ENCODE measurements at regions not wholly inside any gene's neighbourhood (a gene's known extent, or its start where the extent isn't known, plus 50 kb on each side); places are given as distances from the start of the nearest gene placed in this dataset.
"Not testable (repeated sequence)": the region's sequence is repeated elsewhere in the genome, so short reads cannot be mapped to it uniquely, and the experiment has no call there.

GRCh38 chr19:29873801-29874575 lies 62.2 kb downstream of the CCNE1 start:
- no peaks in the 10 kb centered on the region for H3K9me3 Mint-ChIP-seq
- ATAC-seq (no peak), DNase-seq (ENCODE audit: low spot score in 2 of 2) (no peak)
- no peak overlapping the region for H3K27ac Mint-ChIP-seq
- H3K36me3 Mint-ChIP-seq = no peaks in the 10 kb centered on the region

- ATAC-seq = no peak
- no peak overlapping the region for H3K27ac Mint-ChIP-seq
- no peaks in the 10 kb centered on the region for H3K9me3 Mint-ChIP-seq
- no peaks in the 10 kb centered on the region for H3K36me3 Mint-ChIP-seq
- DNase-seq (ENCODE audit: low spot score in 2 of 2) = no peak
Observed at GRCh38 chr19:29875931-29876330, 64.1 kb downstream of the CCNE1 start.

- Mint-ChIP-seq H3K27ac (peak overlapping the region in 1 of 2 donors; percentile 72), H3K9me3 (no peaks in the 10 kb centered on the region), H3K36me3 (no peaks in the 10 kb centered on the region)
- DNase-seq (ENCODE audit: low spot score in 2 of 2) (no peak), ATAC-seq (no peak)
Observed at GRCh38 chr19:29876414-29876813, 64.6 kb downstream of the CCNE1 start.

GRCh38 chr19:29876908-29877307 lies 65.1 kb downstream of the CCNE1 start:
- not testable (repeated sequence) for H3K9me3 Mint-ChIP-seq, H3K36me3 Mint-ChIP-seq

GRCh38 chr19:29878973-29879654 lies 62.9 kb upstream of the URI1 start:
- no peak for DNase-seq (ENCODE audit: low spot score in 2 of 2)
- peak in 1 of 2 donors; percentile 48 for ATAC-seq
- no peaks in the 10 kb centered on the region for H3K36me3 Mint-ChIP-seq
- H3K9me3 Mint-ChIP-seq = no peaks in the 10 kb centered on the region
- H3K27ac Mint-ChIP-seq = no peak overlapping the region

More at GRCh38 chr19:29876908-29877307, 65.1 kb downstream of the CCNE1 start:
- not testable (repeated sequence) for DNase-seq (ENCODE audit: low spot score in 2 of 2); ATAC-seq
- peak overlapping the region in 1 of 2 donors; percentile 72 for H3K27ac Mint-ChIP-seq

GRCh38 chr19:29879655-29879974 lies 62.4 kb upstream of the URI1 start:
- Mint-ChIP-seq H3K27ac (no peak overlapping the region), H3K9me3 (no peaks in the 10 kb centered on the region), H3K36me3 (no peaks in the 10 kb centered on the region)
- no peak for ATAC-seq
- DNase-seq (ENCODE audit: low spot score in 2 of 2) = no peak

GRCh38 chr19:29880498-29881081 lies 61.4 kb upstream of the URI1 start:
- DNase-seq (ENCODE audit: low spot score in 2 of 2) (no peak), ATAC-seq (no peak)
- H3K36me3 Mint-ChIP-seq = no peaks in the 10 kb centered on the region
- H3K27ac Mint-ChIP-seq = no peak overlapping the region
- no peaks in the 10 kb centered on the region for H3K9me3 Mint-ChIP-seq

- Mint-ChIP-seq H3K27ac (no peak overlapping the region), H3K36me3 (no peaks in the 10 kb centered on the region), H3K9me3 (no peaks in the 10 kb centered on the region)
- ATAC-seq = no peak
- DNase-seq (ENCODE audit: low spot score in 2 of 2) = no peak
Observed at GRCh38 chr19:29881386-29881785, 60.7 kb upstream of the URI1 start.

GRCh38 chr19:29882719-29883105 lies 59.3 kb upstream of the URI1 start:
- H3K27ac Mint-ChIP-seq = no peak overlapping the region

GRCh38 chr19:29884044-29884443 lies 58.0 kb upstream of the URI1 start:
- Mint-ChIP-seq H3K27ac (peak overlapping the region in 1 of 2 donors; percentile 73), H3K36me3 (no peaks in the 10 kb centered on the region), H3K9me3 (no peaks in the 10 kb centered on the region)
- no peak for ATAC-seq
- DNase-seq (ENCODE audit: low spot score in 2 of 2) = no peak

More at GRCh38 chr19:29882719-29883105, 59.3 kb upstream of the URI1 start:
- DNase-seq (ENCODE audit: low spot score in 2 of 2) (no peak), ATAC-seq (no peak)
- no peaks in the 10 kb centered on the region for H3K9me3 Mint-ChIP-seq
- H3K36me3 Mint-ChIP-seq = no peaks in the 10 kb centered on the region

- H3K27ac Mint-ChIP-seq = no peak overlapping the region
- DNase-seq (ENCODE audit: low spot score in 2 of 2) (no peak), ATAC-seq (no peak)
- H3K36me3 Mint-ChIP-seq = no peaks in the 10 kb centered on the region
- H3K9me3 Mint-ChIP-seq = no peaks in the 10 kb centered on the region
Observed at GRCh38 chr19:29884466-29884865, 57.6 kb upstream of the URI1 start.

- H3K36me3 Mint-ChIP-seq; H3K9me3 Mint-ChIP-seq; DNase-seq (ENCODE audit: low spot score in 2 of 2); ATAC-seq; H3K27ac Mint-ChIP-seq: not testable (repeated sequence)
Observed at GRCh38 chr19:29886106-29886505, 55.9 kb upstream of the URI1 start.

GRCh38 chr19:29886586-29886985 lies 55.5 kb upstream of the URI1 start:
- Mint-ChIP-seq H3K36me3 (no peaks in the 10 kb centered on the region), H3K27ac (peak overlapping the region in 1 of 2 donors; percentile 15), H3K9me3 (peaks cover 0 to 4% of the 10 kb centered on the region in 2 donors)
- ATAC-seq (no peak), DNase-seq (ENCODE audit: low spot score in 2 of 2) (no peak)

- Mint-ChIP-seq H3K9me3 (peaks cover 0 to 4% of the 10 kb centered on the region in 2 donors), H3K27ac (no peak overlapping the region), H3K36me3 (no peaks in the 10 kb centered on the region)
- ATAC-seq (peak; percentile 37 to 44), DNase-seq (ENCODE audit: low spot score in 2 of 2) (no peak)
Observed at GRCh38 chr19:29887442-29887855, 54.6 kb upstream of the URI1 start.

GRCh38 chr19:29888047-29888446 lies 54.0 kb upstream of the URI1 start:
- DNase-seq (ENCODE audit: low spot score in 2 of 2); H3K36me3 Mint-ChIP-seq; H3K27ac Mint-ChIP-seq; ATAC-seq; H3K9me3 Mint-ChIP-seq: not testable (repeated sequence)

GRCh38 chr19:29889702-29890101 lies 52.3 kb upstream of the URI1 start:
- DNase-seq (ENCODE audit: low spot score in 2 of 2) (no peak), ATAC-seq (no peak)
- Mint-ChIP-seq H3K27ac (no peak overlapping the region), H3K36me3 (no peaks in the 10 kb centered on the region), H3K9me3 (peaks cover 0 to 4% of the 10 kb centered on the region in 2 donors)

- Mint-ChIP-seq H3K9me3 (peaks cover 0 to 4% of the 10 kb centered on the region in 2 donors), H3K36me3 (no peaks in the 10 kb centered on the region), H3K27ac (no peak overlapping the region)
- no peak for ATAC-seq
- DNase-seq (ENCODE audit: low spot score in 2 of 2) = no peak
Observed at GRCh38 chr19:29890392-29890791, 51.6 kb upstream of the URI1 start.
